Tibial nerve (tissue), 4 donors: ENCODE measurements at regions not wholly inside any gene's neighbourhood (a gene's known extent, or its start where the extent isn't known, plus 50 kb on each side); places are given as distances from the start of the nearest gene placed in this dataset.

Source experiments
- DNase-seq, 2 donors: peaks; one replicate each; pipeline ENCODE4 v3.0.0-alpha.2; 2019; ENCODE audit warnings: low spot score in 2 of 2
- H3K27ac ChIP-seq, 4 donors: fragments of 200-600 bp; sonication (generic) in 3 of 4; one replicate each; pipeline ENCODE4 v1.5.1; 2017 to 2019; ENCODE audit warnings: mild to moderate bottlenecking in 1 of 4
- H3K27me3 ChIP-seq, 2 donors: fragments of 200-600 bp; sonication (generic) in 1 of 2; one replicate each; pipeline versions ENCODE4 v1.5.1 to v1.6.0; 2017 to 2019
- H3K36me3 ChIP-seq, 3 donors: fragments of 200-600 bp; sonication (generic); one replicate each; pipeline ENCODE4 v1.5.1; 2018 to 2019
- H3K4me1 ChIP-seq, 4 donors: fragments of 200-600 bp; sonication (generic) in 3 of 4; one replicate each; pipeline ENCODE4 v1.5.1; 2017 to 2019
- H3K4me3 ChIP-seq, 4 donors: fragments of 200-600 bp; sonication (generic) in 3 of 4; one replicate each; pipeline ENCODE4 v1.5.1; 2017 to 2019; ENCODE audit warnings: mild to moderate bottlenecking in 1 of 4, moderate library complexity in 1 of 4
- H3K9me3 ChIP-seq, 4 donors: fragments of 200-600 bp; sonication (generic) in 3 of 4; one replicate each; pipeline ENCODE4 v1.5.1; 2017 to 2019
- CTCF ChIP-seq, 5 experiments: fragments of 200-600 bp in 3 of 5; fragments of 450-650 bp in 2 of 5; sonication (generic) in 3 of 5; IDR thresholded peaks; one replicate each; pipeline ENCODE4 v1.5.1; 2016 to 2019; ENCODE audit warnings: antibody characterized with exemption in 5 of 5, mild to moderate bottlenecking in 3 of 5, moderate library complexity in 2 of 5
- EP300 ChIP-seq, 2 donors: sonication (generic); formaldehyde crosslinking; IDR thresholded peaks; one replicate each; pipeline ENCODE4 v1.6.1; 2017; ENCODE audit warnings: antibody characterized with exemption in 2 of 2, mild to moderate bottlenecking in 1 of 2
- POLR2A ChIP-seq, 2 donors: fragments of 450-650 bp; IDR thresholded peaks; one replicate each; pipeline ENCODE4 v1.6.1; 2017; ENCODE audit warnings: antibody characterized with exemption in 2 of 2, mild to moderate bottlenecking in 2 of 2, moderate library complexity in 2 of 2
- WGBS, 2 donors: methylation state at CpG; one replicate each; pipeline ENCODE4 v1.1.5; 2018; 5-methylcytosine and 5-hydroxymethylcytosine counted together

- no peak for DNase-seq
- TF ChIP-seq EP300 (IDR thresholded peaks at IDR 0.05) (no peak), CTCF (IDR thresholded peaks at IDR 0.05) (no peak), POLR2A (IDR thresholded peaks at IDR 0.05) (no peak)
- Histone ChIP-seq H3K9me3 (peaks cover 0 to 8% (median 0%) of the 10 kb centered on the region in 4 donors), H3K27me3 (no peaks in the 10 kb centered on the region), H3K4me3 (no peak overlapping the region), H3K27ac (no peak overlapping the region), H3K4me1 (no peaks in the 10 kb centered on the region), H3K36me3 (no peaks in the 10 kb centered on the region)
Measured at GRCh38 chr2:154549869-154550268, 148.6 kb upstream of the KCNJ3 start.

- H3K27ac ChIP-seq = no peak overlapping the region
- H3K36me3 ChIP-seq = no peaks in the 10 kb centered on the region
- H3K4me3 ChIP-seq = no peak overlapping the region
- no peak for TF ChIP-seq CTCF (IDR thresholded peaks at IDR 0.05)
- no peak for TF ChIP-seq EP300 (IDR thresholded peaks at IDR 0.05)
- no peak for TF ChIP-seq POLR2A (IDR thresholded peaks at IDR 0.05)
- no peaks in the 10 kb centered on the region for H3K27me3 ChIP-seq
- DNase-seq = no peak
- H3K4me1 ChIP-seq = no peaks in the 10 kb centered on the region
- H3K9me3 ChIP-seq = peaks cover 0 to 2% (median 0%) of the 10 kb centered on the region in 4 donors
Measured at GRCh38 chr2:154551649-154552048, 146.8 kb upstream of the KCNJ3 start.

GRCh38 chr2:154554046-154554445, 144.4 kb upstream of the KCNJ3 start:
- Histone ChIP-seq H3K9me3 (no peaks in the 10 kb centered on the region), H3K4me1 (no peaks in the 10 kb centered on the region), H3K27me3 (no peaks in the 10 kb centered on the region), H3K36me3 (no peaks in the 10 kb centered on the region), H3K27ac (no peak overlapping the region), H3K4me3 (no peak overlapping the region)
- no peak for TF ChIP-seq EP300 (IDR thresholded peaks at IDR 0.05)
- no peak for TF ChIP-seq POLR2A (IDR thresholded peaks at IDR 0.05)
- TF ChIP-seq CTCF (IDR thresholded peaks at IDR 0.05) = no peak
- DNase-seq = no peak

- Histone ChIP-seq H3K4me3 (no peak overlapping the region), H3K4me1 (no peaks in the 10 kb centered on the region), H3K27ac (no peak overlapping the region), H3K27me3 (no peaks in the 10 kb centered on the region), H3K36me3 (no peaks in the 10 kb centered on the region), H3K9me3 (no peaks in the 10 kb centered on the region)
- TF ChIP-seq EP300 (IDR thresholded peaks at IDR 0.05) (no peak), CTCF (IDR thresholded peaks at IDR 0.05) (no peak), POLR2A (IDR thresholded peaks at IDR 0.05) (no peak)
- DNase-seq = no peak
- WGBS, 2 donors = 89 to 92% methylated on average over 1 of the region's 1 CpG
Measured at GRCh38 chr2:154555710-154556109, 142.8 kb upstream of the KCNJ3 start.

- Histone ChIP-seq H3K4me3 (no peak overlapping the region), H3K36me3 (no peaks in the 10 kb centered on the region), H3K27me3 (no peaks in the 10 kb centered on the region), H3K4me1 (no peaks in the 10 kb centered on the region), H3K9me3 (no peaks in the 10 kb centered on the region), H3K27ac (no peak overlapping the region)
- no peak for TF ChIP-seq CTCF (IDR thresholded peaks at IDR 0.05)
- TF ChIP-seq POLR2A (IDR thresholded peaks at IDR 0.05) = no peak
- no peak for TF ChIP-seq EP300 (IDR thresholded peaks at IDR 0.05)
- 83 to 92% methylated on average over 2 of the region's 2 CpGs for WGBS, 2 donors
- no peak for DNase-seq
Measured at GRCh38 chr2:154556146-154556545, 142.3 kb upstream of the KCNJ3 start.
